GM21528 (cell line): ENCODE measurements at regions not wholly inside any gene's neighbourhood (a gene's known extent, or its start where the extent isn't known, plus 50 kb on each side); places are given as distances from the start of the nearest gene placed in this dataset.

Experiments used
- ATAC-seq: cut with Tn5 transposase; IDR thresholded peaks from one replicate; pipeline ENCODE4 v1.9.1; 2021; ENCODE audit warnings: mild to moderate bottlenecking, moderate library complexity; ENCODE audit not compliant: unreplicated experiment, low FRiP score

GRCh38 chr4:15215109-15215508 is 212.7 kb upstream of the C1QTNF7 start:
- ATAC-seq = no peak

- no peak for ATAC-seq
Observed at GRCh38 chr4:15226203-15226602, 201.6 kb upstream of the C1QTNF7 start.

GRCh38 chr4:15231265-15232091 is 196.4 kb upstream of the C1QTNF7 start:
- ATAC-seq = peak; percentile 74

GRCh38 chr4:15232366-15233263 is 195.2 kb upstream of the C1QTNF7 start:
- ATAC-seq = no peak

GRCh38 chr4:15233264-15233597 is 194.6 kb upstream of the C1QTNF7 start:
- no peak for ATAC-seq

GRCh38 chr4:15233626-15234025 is 194.2 kb upstream of the C1QTNF7 start:
- ATAC-seq = no peak

GRCh38 chr4:15234116-15234855 is 193.5 kb upstream of the C1QTNF7 start:
- no peak for ATAC-seq

GRCh38 chr4:15234856-15235126 is 193.0 kb upstream of the C1QTNF7 start:
- no peak for ATAC-seq

GRCh38 chr4:15235135-15235534 is 192.7 kb upstream of the C1QTNF7 start:
- no peak for ATAC-seq

- ATAC-seq = no peak
Observed at GRCh38 chr4:15237648-15238230, 190.1 kb upstream of the C1QTNF7 start.

GRCh38 chr4:15238720-15239119 is 189.1 kb upstream of the C1QTNF7 start:
- ATAC-seq = no peak

- ATAC-seq = no peak
Observed at GRCh38 chr4:15239866-15240265, 188.0 kb upstream of the C1QTNF7 start.

- ATAC-seq = no peak
Observed at GRCh38 chr4:15240764-15241163, 187.1 kb upstream of the C1QTNF7 start.

- no peak for ATAC-seq
Observed at GRCh38 chr4:15242021-15242420, 185.8 kb upstream of the C1QTNF7 start.

GRCh38 chr4:15244354-15244753 is 183.5 kb upstream of the C1QTNF7 start:
- no peak for ATAC-seq

- ATAC-seq = no peak
Observed at GRCh38 chr4:15245006-15245530, 182.8 kb upstream of the C1QTNF7 start.

- no peak for ATAC-seq
Observed at GRCh38 chr4:15250021-15250441, 177.8 kb upstream of the C1QTNF7 start.

- peak; percentile 70 for ATAC-seq
Observed at GRCh38 chr4:15253349-15253748, 174.5 kb upstream of the C1QTNF7 start.

- ATAC-seq = no peak
Observed at GRCh38 chr4:15254236-15254880, 173.5 kb upstream of the C1QTNF7 start.

GRCh38 chr4:15255537-15255936 is 172.3 kb upstream of the C1QTNF7 start:
- ATAC-seq = no peak
